OCI-LY3 (cell line): ENCODE measurements at regions not wholly inside any gene's neighbourhood (a gene's known extent, or its start where the extent isn't known, plus 50 kb on each side); places are given as distances from the start of the nearest gene placed in this dataset.

Experiments used
- CTCF ChIP-seq: fragments of 200-600, 300-600 bp; sonication (generic); IDR thresholded peaks from 2 replicates; pipeline ENCODE4 v1.5.1; 2014; ENCODE audit warnings: antibody characterized with exemption, low read length, low read depth
- EZH2phosphoT487 ChIP-seq: fragments of 200-600 bp; shearing (Covaris generic); IDR thresholded peaks from 2 replicates; pipeline ENCODE4 v1.6.1; 2018; ENCODE audit warnings: antibody characterized with exemption, mixed run types, low read depth

GRCh38 chr19:30692181-30692811, 320.1 kb downstream of the ZNF536 start:
- TF ChIP-seq CTCF (no peak), EZH2phosphoT487 (no peak)
